ENCODE measurements at regions not wholly inside any gene's neighbourhood (a gene's known extent, or its start where the extent isn't known, plus 50 kb on each side); places are given as distances from the start of the nearest gene placed in this dataset.

DNA sequence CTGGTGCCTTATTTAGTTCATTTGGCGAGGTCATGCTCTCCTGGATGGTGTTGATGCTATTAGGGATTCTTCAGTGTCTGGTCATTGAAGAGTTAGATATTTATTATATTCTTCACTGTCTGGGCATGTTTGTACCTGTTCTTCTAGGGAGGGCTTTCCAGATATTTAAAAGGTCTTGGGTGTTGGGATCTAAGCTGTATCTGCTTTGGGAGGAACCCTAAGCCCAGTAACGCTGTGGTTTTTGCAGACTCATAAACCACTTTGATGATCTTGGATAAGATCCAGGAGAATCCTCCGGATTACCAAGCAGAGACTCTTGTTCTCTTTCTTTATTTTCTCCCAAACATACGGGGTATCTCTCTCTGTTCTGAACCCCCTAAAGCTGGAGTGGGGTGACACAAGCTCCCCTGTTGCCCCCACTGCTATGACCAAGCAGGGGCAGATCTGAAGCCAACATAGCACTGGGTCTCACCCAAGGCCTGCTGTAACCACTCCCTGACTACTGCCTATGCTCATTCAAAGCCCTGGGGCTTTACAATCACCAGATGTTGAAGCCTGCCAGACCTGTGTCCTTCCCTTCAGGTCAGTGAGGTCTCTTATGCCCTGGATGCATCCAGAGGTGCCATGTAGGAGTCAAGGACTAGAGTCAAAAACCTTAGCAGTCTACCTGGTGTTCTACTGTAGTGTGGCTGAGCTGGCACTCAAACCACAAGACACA is 187.6 kb downstream of the GUCY2F start:
- H3K4me1 Mint-ChIP-seq (ENCODE audit: low read depth) = peaks cover 3% of the 10 kb centered on the region
- TF ChIP-seq, protein P1, sequence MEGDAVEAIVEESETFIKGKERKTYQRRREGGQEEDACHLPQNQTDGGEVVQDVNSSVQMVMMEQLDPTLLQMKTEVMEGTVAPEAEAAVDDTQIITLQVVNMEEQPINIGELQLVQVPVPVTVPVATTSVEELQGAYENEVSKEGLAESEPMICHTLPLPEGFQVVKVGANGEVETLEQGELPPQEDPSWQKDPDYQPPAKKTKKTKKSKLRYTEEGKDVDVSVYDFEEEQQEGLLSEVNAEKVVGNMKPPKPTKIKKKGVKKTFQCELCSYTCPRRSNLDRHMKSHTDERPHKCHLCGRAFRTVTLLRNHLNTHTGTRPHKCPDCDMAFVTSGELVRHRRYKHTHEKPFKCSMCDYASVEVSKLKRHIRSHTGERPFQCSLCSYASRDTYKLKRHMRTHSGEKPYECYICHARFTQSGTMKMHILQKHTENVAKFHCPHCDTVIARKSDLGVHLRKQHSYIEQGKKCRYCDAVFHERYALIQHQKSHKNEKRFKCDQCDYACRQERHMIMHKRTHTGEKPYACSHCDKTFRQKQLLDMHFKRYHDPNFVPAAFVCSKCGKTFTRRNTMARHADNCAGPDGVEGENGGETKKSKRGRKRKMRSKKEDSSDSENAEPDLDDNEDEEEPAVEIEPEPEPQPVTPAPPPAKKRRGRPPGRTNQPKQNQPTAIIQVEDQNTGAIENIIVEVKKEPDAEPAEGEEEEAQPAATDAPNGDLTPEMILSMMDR (IDR thresholded peaks at IDR 0.05) = no peak
- peaks cover 8% of the 10 kb centered on the region for H3K27me3 Mint-ChIP-seq (ENCODE audit: low read depth)
- no peak for DNase-seq (ENCODE audit: low spot score)
- no peaks in the 10 kb centered on the region for H3K9me3 Mint-ChIP-seq (ENCODE audit: low read depth)
- no peak overlapping the region for H3K4me3 Mint-ChIP-seq (ENCODE audit: unreplicated experiment)
- no peaks in the 10 kb centered on the region for H3K36me3 Mint-ChIP-seq (ENCODE audit: low read depth)
- H3K27ac Mint-ChIP-seq (ENCODE audit: unreplicated experiment) = no peak overlapping the region

DNA sequence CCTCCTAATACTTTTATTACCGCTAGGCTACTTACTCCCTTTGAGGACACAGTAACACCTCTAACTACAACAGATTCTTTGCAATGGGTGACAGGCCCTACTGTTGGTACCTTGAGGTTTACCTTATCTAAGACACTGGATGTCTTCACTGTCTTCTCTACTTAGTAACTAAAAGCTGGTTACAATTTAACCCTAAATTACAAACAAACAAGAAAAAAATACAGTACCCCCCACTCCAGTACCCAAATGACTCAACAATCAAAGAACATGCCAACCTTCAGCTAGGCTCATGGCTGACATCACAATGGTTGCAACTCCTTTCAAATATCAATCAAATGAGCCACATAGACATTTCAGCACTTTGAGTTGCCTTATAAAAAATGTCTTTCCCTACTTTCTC is 198.0 kb downstream of the GUCY2F start:
- TF ChIP-seq, protein P1 (IDR thresholded peaks at IDR 0.05) = no peak
- no peaks in the 10 kb centered on the region for H3K4me1 Mint-ChIP-seq (ENCODE audit: low read depth)
- H3K27ac Mint-ChIP-seq (ENCODE audit: unreplicated experiment) = no peak overlapping the region
- H3K4me3 Mint-ChIP-seq (ENCODE audit: unreplicated experiment) = no peak overlapping the region
- no peaks in the 10 kb centered on the region for H3K36me3 Mint-ChIP-seq (ENCODE audit: low read depth)
- no peak for DNase-seq (ENCODE audit: low spot score)
- no peaks in the 10 kb centered on the region for H3K9me3 Mint-ChIP-seq (ENCODE audit: low read depth)
- peaks cover 10% of the 10 kb centered on the region for H3K27me3 Mint-ChIP-seq (ENCODE audit: low read depth)

DNA sequence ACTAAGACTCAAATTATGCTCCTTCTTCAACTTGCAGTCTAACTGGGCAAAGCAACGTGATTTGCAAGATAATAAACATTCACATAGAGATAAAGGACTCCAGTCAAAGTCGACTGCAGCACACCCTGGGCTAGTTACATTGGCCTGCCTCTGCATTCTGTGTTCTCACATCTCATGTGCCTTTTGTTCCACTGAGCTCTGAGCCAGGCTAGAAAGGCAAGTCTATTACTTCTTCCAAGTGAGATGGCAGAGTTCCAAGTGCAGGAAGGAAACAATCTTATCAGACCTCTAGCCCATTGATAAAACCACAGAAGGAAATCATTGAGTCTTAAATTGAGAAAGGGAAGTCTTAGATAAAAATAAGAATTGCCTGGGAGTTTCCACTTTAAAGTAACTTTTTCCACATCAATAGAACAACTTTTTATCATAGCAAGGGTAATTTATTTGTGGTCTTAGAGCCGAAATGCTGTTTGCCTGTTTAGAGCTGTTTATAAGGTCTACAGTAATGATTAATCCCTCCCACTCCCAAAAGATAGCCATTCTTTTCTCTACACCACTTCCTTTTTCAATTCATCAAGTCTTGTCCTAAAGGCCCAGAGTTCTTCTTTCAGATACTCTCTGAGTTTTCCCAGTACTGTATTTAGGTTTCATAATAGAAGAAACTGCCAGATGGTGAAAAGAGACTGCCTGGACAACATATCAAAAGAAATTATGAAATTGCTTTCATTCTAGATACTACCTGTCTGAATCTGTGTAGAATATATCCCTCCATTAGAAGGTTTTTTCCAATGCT is 200.2 kb downstream of the GUCY2F start:
- H3K36me3 Mint-ChIP-seq (ENCODE audit: low read depth) = no peaks in the 10 kb centered on the region

DNA sequence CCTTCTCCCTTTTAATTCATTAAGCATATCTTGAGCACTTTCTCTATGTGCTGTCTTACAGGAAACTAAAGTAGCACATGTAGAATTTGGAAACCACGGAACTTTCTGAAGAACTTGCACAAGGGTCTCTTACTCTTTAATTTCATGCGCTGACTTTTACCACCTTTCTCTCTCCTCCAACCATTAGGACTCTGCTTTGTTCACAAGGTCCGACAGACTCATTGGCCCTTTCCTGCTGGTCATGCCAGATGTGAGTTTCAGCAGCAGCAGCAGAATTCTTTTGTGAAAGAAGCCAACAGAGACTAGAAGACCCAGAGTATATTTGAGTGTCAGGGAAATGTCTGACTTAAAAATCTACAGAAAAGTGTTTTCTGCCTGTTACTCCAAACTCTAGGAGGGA is 207.1 kb downstream of the GUCY2F start:
- TF ChIP-seq, protein P1 (IDR thresholded peaks at IDR 0.05) = no peak
- Mint-ChIP-seq H3K9me3 (ENCODE audit: low read depth) (no peaks in the 10 kb centered on the region), H3K27me3 (ENCODE audit: low read depth) (no peaks in the 10 kb centered on the region), H3K27ac (ENCODE audit: unreplicated experiment) (no peak overlapping the region), H3K4me3 (ENCODE audit: unreplicated experiment) (no peak overlapping the region), H3K4me1 (ENCODE audit: low read depth) (no peaks in the 10 kb centered on the region), H3K36me3 (ENCODE audit: low read depth) (no peaks in the 10 kb centered on the region)
- no peak for DNase-seq (ENCODE audit: low spot score)

More for the DNA sequence above, 200.2 kb downstream of the GUCY2F start:
- Mint-ChIP-seq H3K27ac (ENCODE audit: unreplicated experiment) (no peak overlapping the region), H3K27me3 (ENCODE audit: low read depth) (peaks cover 10% of the 10 kb centered on the region), H3K4me1 (ENCODE audit: low read depth) (no peaks in the 10 kb centered on the region), H3K9me3 (ENCODE audit: low read depth) (no peaks in the 10 kb centered on the region), H3K4me3 (ENCODE audit: unreplicated experiment) (no peak overlapping the region)
- TF ChIP-seq, protein P1 (IDR thresholded peaks at IDR 0.05) = no peak
- DNase-seq (ENCODE audit: low spot score) = no peak

DNA sequence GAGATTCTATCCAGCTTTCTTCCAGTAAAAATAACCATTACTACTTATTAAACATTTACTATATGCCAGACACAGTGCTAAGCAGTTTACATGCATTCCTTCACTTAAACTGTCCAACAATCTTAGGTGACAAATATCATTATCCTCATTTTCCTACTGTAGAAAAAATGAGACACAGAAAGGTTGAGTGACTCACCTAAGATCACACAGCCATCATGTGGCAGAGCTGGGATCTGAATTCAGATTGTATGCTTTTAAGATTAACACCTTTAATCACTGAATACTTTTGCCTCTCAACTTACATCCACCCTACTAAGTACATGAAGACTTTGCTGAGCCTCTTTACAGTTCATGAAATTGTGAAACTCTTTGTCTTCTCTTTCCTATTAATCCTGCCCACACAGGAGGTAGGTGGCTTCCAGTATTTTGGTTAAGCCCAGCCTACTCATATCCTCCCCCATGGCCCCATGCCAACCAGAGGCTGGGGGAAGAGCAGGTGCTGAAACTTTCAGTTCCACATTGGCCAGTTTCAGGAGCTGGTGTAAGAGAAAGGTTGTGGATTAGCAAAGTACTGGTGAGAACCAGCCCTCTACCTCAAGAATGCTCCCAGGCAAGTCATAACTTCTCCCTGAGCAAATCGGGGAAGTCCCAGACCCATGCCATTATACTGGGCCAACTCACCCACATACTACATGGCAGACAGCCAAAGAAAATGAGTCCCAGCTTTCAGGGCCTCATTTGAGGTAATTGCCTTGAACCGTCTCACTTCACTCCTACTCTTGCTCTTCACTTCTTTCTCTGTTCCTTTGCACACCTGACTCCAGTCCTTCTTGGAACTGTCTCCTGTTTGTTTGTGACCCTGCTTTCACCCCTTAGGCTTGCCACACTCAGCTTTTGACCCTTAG is 211.1 kb downstream of the GUCY2F start:
- Mint-ChIP-seq H3K4me1 (ENCODE audit: low read depth) (no peaks in the 10 kb centered on the region), H3K27ac (ENCODE audit: unreplicated experiment) (no peak overlapping the region), H3K36me3 (ENCODE audit: low read depth) (no peaks in the 10 kb centered on the region), H3K9me3 (ENCODE audit: low read depth) (no peaks in the 10 kb centered on the region), H3K4me3 (ENCODE audit: unreplicated experiment) (no peak overlapping the region), H3K27me3 (ENCODE audit: low read depth) (no peaks in the 10 kb centered on the region)
- TF ChIP-seq, protein P1 (IDR thresholded peaks at IDR 0.05) = no peak
- DNase-seq (ENCODE audit: low spot score) = no peak
